ENCODE measurements at regions not wholly inside any gene's neighbourhood (a gene's known extent, or its start where the extent isn't known, plus 50 kb on each side); places are given as distances from the start of the nearest gene placed in this dataset.

- TF ChIP-seq CTCF (IDR thresholded peaks at IDR 0.05) = no peak
- no peak for TF ChIP-seq POLR2A (IDR thresholded peaks at IDR 0.05)
- no peak for TF ChIP-seq POLR2AphosphoS5 (IDR thresholded peaks at IDR 0.05)
- no peak for TF ChIP-seq EP300 (IDR thresholded peaks at IDR 0.05)
These were observed 341.2 kb upstream of the MGAT4C start for GRCh38 chr12:86597431-86597830.

Measured in upper lobe of left lung (tissue), 4 donors.